HPDE6-E6E7 (cell line): ENCODE measurements at regions not wholly inside any gene's neighbourhood (a gene's known extent, or its start where the extent isn't known, plus 50 kb on each side); places are given as distances from the start of the nearest gene placed in this dataset.
"Not testable (repeated sequence)": the region's sequence is repeated elsewhere in the genome, so short reads cannot be mapped to it uniquely, and the experiment has no call there.

ENCODE experiments used
- DNase-seq: peaks from one replicate; pipeline ENCODE4 v3.0.0; 2011; ENCODE audit warnings: missing footprints; ENCODE audit errors: extremely low spot score

DNA sequence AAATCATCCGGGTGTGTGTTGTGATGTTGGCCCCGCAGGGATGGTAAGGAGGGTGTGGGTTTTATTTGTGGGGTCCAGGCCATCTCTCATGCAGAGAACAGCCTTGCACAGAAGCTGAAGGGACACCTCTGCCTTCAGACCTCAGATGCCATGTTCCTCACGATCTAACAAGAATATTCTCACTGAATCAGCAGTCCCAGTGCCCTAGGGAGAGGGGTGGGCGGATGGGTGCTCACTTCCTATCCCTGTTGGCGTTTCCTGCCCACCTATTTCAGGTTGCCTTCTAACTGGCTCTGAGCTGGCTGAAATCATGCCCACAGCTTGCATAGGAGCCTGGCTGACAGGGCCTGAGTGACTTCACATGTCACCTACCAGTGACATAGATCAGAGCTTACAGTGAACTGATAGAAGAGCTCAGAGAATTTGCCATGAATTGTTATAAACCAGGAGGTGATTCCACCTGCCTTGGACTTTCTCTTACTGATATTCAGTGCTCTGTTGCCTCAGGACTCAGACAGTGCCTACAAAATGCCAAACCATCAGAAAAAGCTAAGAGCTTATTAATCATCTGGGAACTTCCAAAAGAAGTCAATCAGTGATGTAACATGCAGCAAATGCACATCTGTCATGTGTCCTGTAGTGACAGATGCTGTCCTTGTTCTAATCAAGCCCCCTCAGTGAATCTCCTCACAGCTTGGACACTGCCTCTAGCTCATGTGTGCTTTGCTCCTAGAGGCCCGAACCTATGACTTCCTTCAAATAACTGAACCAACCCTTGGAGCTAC is 186.8 kb upstream of the ADRA1D start:
- no peak for DNase-seq

DNA sequence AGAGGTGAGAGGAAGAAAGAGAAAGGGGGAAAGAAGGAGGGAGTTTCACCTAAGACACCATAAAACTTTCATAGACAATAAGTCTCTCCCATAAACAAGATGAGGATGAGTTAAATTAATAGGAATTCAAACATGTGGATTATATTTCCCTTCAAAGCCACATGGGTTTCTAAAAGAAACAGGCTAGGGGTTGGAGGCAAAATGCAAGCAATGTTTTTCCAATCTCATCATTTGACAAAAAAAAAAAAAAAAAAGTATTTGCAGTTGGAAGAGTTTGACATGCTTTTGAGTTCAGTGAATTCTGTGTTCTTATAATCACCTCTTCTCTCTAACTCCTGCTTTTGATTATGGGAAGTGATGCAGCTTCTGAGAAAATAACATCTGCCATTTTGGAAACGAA is 186.1 kb upstream of the ADRA1D start:
- no peak for DNase-seq

DNA sequence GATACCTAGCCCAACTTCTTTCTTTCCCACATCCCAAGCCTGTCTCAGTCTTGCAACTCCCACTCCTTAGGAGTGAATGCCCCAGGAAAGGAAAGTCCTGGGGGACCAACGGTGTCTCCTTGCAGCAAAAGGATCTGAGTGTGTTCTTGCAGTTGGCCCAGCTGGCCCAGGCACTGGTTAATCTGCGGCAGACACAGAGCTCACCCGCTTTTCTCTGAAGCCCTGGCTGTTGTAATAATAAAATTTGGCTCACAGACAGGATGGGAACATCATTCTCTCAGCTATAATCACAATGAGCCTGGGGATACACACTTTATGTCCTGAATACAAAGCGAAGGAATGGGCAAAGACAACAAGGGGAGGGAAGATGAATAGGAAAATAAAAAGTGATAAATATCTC is 185.6 kb upstream of the ADRA1D start:
- DNase-seq: no peak

DNA sequence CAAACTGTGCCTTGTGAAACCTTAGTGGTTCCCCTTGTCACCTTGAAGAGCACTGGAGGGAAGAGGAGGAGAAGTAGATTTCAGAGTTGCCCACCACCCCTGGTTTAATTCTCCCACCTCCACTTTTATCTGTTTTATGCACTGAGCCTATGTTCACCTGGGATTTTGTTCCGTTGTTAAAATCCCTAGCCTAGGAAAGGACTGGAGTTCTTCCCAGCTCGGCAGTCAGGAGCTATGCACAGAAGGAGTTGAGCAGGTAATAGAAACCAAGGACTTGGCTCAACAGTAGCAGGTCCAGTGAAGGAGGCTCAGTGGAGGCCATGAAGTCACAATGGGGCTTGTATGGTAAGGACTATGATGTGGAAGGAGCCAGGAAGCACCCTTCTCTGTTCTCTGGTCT is 182.4 kb upstream of the ADRA1D start:
- DNase-seq: no peak

DNA sequence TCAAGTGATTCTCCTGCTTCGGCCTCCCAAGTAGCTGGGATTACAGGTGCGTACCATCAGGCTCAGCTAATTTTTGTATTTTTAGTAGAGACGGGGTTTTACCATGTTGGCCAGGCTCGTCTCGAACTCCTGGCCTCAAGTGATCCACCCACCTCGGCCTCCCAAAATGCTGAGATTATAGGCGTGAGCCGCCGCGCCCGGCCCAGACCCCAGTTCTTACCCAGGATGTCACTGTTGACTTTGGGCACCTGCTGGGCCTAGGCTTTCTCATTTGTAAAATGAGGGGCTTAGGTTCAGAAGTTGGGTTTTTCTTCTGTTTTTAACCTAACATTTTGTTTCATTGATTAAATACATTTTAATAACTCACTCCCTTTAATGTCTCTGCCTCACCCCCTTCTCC is 181.7 kb upstream of the ADRA1D start:
- DNase-seq: not testable (repeated sequence)

DNA sequence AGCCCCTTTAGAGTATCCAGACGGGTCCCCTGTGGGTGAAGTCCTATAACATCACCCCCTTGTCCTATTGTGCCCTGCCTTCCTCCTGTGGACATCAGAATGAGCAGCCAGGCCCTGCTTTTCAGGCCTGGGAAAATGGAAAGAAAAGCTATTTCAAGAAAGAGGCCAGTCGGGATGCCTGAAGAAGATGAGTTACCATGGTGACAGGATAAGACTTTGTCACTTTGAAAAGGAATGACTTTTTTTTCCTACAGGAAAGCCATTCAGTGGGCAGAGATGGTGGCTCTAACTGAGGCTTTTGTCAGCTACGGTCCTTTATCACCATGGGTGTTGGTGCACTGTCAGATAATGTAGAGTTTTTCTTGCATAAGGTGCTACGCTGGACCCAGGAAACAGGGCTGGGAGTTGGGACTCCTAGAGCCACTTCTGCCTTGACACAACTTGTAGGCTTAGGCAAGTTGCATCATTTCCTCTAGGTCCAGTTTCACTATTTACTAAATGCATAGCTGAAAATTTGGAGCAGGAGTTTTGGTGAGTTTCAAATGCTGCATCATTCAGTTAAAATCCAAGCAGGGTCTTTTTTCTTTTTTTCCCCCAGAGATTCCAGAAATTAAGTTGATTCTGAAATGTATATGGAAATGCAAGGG is 179.0 kb upstream of the ADRA1D start:
- no peak for DNase-seq

DNA sequence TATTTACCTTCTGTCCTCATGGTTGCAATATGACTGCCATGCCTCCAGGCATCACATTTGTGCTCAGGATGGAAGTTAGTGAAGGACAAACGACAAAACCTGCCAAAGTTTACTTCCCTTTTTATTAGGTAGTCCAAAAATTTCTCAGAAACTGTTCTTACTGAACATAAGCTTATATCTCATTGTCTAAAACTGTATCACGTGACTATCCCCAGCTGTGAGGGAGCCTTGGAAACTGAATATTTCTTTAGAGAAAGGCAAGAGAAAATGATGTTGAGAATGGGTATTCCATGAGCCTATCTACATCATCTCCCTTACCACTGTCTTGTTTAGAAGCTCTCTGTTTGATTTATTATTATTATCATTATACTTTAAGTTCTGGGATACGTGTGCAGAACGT is 169.1 kb upstream of the ADRA1D start:
- DNase-seq: no peak

DNA sequence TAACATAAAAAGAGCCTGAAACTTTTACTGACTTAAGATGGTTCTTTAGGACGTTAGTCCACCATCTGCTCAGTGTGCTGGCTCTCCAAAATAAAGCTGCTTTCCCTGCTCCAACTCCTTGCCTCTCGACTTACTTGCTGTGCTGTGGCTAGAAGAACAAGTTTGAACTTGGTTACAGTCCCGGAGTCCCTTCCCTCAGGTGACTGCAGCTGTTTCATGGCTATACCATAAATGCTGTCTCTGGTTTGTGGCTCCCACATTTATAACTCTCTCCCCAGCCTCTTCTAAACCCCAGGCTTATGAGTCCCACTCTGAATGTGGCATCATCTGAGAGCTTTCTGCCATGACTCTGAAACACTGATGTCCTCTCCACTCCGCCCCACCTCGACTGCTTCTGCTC is 166.2 kb upstream of the ADRA1D start:
- no peak for DNase-seq

DNA sequence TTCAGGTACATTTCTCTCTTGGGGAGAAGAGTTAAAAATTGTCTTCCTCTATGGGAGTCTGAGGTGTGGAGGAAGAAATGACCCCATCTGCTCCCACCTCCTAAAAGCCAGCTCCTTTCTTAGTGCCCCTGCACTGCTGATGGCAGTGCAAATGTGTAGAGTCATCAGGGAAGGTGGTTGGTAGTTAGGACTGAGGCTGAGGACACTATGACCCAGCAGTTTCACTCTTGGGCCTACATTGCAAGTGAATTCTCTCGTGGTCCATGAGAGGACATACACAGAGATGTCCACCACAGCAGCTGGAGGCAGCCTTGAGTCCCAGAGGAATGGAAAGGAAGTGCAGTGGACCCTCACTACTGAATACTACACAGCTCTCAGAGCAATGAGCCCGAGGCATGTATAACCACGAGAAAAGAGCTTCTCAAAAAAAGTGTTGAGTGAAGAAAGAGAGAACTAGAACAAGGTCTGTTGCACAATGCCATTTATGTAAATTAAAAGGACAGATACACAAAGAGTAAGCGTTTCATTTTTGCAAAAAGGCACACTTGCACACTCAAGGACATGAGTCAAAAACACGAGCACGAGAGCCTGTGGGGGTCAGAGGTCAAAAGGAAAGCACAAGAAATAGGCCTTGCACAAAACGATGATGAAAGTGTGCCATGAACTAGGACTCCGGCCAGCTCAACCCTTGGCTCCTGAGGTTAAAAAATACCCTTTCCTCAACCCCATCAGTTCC is 164.4 kb upstream of the ADRA1D start:
- DNase-seq: no peak

DNA sequence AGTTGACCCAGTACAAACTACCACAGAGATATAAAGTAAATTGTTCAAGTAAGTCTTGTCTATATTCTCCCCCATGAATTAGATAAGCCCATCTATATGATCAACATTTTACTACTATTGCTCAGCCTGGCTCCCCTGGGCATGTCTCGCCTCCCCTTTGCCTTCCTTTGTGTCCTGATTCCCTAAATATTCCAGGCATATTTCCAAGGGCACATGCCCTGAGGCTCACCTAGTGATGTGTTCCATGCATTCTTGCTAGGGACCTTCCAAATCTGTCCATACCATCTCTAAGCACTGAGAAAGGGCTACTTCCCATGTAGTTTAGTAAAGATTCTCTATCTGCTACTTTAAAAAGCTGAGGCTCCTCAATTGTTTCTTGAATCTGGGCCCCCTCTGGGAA is 163.1 kb upstream of the ADRA1D start:
- no peak for DNase-seq

DNA sequence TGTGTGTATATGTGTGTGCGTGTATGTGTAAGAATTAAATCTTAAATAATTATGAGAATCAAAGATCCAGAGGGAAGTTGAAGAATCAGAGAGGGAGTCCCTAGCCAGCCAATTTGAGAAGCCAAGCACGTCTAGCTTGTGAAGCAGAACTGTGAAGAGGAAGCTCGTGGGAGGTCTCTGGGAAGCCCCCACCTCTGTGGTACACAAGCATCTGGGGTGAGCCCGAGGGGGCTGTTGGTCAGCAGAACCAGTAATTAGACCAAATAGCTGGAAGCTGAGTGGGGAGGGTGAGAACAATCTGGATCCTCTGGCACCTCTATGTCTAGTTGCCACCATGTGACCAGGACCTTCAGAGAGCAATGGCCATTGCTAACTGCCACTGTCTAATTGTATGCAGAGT is 162.7 kb upstream of the ADRA1D start:
- no peak for DNase-seq

DNA sequence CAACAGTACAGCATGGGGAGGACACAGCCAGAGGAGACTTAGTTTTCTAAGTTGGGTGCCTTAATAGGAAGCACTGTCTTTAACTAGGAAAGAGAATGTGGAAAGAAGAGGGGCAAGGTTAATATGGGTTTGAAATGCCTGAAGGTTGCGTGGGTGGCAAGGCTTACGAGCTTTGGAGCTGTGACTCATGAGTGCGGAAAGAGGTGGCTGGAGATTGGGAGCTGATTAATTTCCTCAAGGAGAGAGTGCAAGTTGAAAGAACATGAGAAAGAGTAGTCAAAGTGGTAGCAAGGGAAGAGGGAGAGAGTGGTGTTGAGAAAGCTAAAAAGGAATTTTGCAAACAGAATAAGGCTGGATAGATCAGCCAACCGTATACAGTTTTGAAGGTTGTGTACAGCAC is 157.5 kb upstream of the ADRA1D start:
- DNase-seq: peak; percentile 81

DNA sequence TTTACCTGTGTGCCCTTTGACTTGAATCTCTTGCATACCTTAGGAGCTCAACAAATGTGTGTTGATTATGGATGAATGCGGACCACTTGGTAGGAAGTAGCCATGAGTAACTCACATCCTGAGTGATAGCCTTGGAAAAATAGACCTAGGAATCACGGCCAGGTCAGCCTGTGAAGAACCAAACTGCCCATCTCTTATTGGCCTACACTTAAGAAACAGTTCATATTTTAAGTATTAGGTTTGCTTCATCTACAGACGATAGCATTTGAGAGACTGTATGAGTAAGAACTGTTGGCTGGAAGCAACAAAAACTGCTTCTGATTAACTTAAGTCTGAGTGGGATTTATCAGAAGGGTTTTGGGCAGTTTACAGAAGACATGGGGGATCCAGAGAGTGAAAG is 152.5 kb upstream of the ADRA1D start:
- DNase-seq: no peak

DNA sequence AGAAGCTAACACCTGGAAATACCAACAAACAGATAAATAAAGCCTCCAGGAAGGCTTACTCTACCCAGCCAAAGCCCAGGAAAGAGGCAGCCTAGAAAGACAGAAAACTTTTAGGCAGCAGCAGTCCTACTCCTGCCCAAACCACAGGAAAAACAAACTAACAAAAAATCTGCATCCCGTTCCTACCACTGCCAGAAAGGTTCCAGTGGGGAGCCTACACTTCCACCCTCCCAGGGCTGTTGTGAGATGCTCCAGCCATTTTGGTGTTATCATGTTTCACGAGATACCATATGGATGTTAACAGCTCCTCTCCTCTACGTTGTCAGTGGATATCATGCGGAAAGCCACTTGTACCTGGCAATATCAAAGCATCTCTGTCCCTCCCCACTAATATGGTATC is 135.9 kb upstream of the ADRA1D start:
- DNase-seq: no peak

DNA sequence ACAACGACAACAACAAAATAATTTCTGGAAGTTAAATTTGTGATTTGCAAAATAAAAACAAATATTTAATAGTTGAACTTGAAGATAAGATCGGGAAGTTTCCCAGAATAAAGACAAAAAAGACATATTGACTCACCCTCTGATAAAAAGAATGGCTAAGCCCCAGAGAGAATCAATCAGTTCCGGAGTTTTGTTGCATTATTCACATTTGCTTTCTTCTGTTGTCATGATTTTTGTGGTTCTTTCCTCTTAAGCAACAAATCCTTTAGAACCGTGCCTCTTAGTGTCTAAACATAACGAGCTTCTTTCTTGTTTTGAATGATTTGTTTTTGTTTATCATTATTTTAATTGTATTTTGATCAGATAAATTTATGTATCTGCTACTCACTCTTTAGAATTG is 134.9 kb upstream of the ADRA1D start:
- peak; percentile 35 for DNase-seq

DNA sequence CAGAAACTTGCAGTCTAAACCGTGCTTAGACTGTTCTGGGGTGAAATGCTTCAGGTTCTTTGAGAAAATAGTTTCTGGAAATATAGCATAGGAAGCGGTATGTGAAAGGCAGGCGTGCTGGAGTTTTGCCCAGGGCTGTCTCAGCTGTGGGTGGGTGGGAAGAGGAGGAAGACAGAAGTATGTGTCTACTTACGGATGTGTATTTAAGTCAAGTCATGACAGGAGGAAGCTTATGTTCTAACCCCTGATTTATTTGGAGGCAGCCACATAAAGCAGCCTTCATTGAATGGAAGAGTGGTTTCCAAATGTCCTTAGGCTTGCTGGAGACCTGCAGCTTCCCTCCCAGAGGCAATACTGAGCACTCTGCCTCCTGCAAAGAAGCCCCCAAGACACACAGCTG is 126.8 kb upstream of the ADRA1D start:
- peak; percentile 56 for DNase-seq

DNA sequence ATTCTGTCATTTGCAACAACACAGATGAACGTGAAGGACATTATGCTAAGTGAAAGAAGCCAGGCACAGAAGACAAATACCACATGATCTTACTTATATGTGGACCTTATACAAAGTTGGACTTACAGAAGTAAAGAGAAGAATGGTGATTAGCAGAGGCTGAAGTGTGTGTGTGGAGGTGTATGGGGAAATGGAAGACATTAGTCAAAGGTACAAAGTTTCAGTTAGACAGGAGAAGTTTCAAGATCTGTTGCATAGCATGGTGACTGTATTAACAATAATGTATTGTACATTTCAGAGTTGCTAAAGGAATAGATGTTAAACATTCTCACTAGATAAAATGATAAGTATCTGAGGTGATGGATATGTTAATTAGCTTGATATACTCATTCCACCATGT is 124.4 kb upstream of the ADRA1D start:
- no peak for DNase-seq

DNA sequence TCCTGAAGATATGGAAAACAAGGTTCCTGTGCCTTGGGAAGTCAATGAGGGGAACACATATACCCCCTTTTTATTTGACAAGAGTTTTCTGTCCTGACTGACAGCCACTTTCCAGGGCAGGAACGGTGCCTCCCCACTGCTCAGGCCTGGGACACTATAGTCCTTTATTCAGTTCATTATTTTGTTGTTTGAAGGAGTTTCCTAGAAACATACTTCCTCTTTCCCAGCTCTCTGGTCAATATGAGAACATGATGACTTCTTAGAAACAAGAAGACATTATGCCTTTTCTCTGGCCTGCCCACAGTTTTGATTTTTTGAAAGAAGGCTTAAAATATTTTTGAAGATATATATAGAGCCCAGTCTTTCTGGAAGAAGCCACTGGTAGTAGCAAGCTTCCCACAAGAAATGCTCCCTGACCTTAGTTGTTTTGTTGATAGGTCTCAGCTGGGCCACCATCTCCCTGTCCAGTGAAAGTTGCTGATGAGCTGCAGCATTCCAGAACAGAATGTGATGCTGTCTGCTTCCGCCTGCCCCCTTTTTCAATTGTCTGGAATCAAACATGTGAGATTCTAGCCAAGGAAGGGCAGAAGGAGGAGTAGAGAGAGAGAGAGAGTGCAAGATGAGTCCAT is 122.7 kb upstream of the ADRA1D start:
- DNase-seq: no peak

DNA sequence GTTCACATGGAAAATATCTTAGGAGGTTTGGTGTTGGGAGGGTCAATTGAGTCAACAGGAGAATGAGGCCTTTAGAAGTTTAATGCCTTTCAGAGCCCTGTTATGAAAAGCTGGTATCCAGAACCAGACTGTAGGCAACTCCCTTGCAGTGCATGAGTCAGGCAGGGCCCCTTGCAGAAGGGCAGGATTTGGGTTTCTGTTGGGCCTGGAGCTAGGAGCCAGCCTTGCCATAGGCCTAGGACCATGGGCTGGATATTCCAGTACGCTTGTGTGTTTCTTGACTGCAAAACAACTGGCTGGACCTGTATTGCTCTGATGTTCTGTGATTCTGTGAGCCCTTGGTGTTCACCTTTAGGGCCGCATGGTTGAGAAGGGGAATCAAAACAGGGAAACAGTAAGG is 121.8 kb upstream of the ADRA1D start:
- DNase-seq: no peak

DNA sequence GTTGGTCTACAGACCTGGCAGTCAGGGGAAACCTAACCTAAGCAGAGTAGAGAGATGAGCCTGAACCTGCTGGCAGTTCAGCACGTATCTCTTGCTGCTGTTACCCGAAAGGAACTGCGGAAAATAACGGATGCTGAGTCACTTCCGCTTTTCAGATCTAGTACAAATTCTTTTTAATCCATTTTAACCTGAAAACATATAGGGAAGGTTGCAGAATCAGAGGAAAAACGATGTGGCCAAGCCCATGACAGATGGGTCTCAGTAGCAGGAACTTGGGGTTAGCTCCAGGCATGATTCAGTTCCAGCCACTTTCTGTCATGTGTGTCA is 120.7 kb upstream of the ADRA1D start:
- no peak for DNase-seq

DNA sequence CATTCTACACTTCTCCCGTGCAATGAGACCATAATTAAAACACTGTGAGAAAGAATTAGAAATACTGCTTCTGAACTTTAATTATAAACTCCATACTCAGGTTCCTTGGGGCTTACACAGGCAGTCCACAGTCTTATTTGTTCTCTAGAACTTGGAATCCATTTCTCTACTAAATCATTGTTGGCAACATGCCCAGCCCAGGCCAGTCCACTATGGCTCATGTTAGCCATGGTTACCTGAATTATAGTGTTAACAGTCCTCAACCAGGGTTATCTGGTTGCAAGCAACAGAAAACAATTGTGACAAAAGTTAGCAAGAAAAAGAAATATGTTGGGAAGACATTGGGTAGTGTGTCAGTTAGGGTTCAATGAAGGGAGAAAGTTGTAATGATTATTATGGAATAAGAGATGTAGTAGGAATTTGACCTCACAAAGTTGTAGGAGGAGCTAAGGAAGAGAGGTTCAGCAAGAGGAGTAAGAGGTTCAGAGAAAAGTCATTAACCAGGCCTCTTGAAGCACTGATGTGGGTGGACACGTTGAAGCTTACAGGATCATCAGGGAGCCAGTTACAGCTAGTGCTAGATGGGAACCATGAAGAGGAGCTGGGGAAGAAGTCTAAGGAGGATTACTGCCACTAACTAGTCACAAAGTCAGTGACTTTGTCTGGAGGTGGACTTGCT is 120.2 kb upstream of the ADRA1D start:
- no peak for DNase-seq

DNA sequence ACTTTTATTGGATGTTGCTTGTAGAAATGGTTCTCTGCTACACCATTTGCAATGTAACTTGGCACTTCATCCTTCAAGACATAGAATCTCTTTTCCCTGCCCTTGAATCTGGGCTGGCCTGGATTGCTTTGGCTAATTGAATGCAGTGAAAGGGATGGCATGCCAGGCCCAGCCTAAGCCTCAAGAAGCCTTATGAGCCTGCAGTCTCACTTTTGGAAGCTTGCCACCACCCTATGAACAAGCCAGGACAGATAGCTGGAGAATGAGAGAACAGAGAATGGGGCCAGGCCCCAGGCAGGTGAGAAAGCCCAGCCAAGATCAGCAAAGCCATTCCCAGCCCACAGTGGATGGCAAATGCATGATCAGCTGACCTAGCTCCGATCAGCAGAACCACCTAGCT is 117.0 kb upstream of the ADRA1D start:
- DNase-seq: peak; percentile 38
